Pulmonary artery endothelial cell (primary cell): ENCODE measurements at regions not wholly inside any gene's neighbourhood (a gene's known extent, or its start where the extent isn't known, plus 50 kb on each side); places are given as distances from the start of the nearest gene placed in this dataset.

ENCODE experiments used
- DNase-seq: peaks from one replicate; pipeline ENCODE4 v3.0.0-alpha.2; 2011; ENCODE audit warnings: low read depth, low spot score

DNA sequence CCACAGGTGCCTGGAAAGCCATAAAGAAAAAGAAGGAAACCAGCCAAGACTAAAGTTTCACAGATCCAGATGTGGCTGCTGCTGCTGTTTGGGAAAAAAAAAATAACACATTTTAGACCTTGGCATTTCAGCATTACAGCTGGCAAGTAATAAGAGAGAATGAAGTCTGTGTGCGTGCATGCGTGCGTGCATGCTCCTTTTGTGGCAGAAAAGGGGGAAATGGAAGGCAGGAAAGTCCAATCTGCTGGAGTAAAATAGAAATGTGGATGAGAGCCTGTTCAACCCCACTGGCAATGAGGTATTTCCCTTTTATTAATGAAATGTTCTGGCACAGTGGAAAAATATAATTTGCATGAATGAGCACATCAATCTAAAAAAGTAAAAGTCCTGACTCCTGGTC is 137.0 kb upstream of the SEMA3A start:
- no peak for DNase-seq

DNA sequence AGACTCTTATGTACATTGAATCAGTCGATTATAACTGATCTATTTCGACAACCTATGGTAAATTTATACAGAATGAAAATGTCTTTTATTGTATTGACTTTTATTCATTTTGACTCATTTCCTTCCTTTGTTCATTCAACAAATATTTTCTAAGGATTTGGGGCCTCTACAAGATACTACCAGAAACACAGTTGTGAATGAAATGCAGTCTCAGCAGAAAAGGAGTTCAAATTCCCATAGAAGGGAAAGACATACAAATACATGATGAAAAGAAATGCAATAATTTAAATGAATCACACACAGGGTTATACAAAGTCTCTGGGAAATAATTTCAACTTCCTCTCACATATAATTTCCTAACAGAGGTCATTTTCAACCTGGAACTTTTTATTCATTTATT is 134.0 kb upstream of the SEMA3A start:
- no peak for DNase-seq

DNA sequence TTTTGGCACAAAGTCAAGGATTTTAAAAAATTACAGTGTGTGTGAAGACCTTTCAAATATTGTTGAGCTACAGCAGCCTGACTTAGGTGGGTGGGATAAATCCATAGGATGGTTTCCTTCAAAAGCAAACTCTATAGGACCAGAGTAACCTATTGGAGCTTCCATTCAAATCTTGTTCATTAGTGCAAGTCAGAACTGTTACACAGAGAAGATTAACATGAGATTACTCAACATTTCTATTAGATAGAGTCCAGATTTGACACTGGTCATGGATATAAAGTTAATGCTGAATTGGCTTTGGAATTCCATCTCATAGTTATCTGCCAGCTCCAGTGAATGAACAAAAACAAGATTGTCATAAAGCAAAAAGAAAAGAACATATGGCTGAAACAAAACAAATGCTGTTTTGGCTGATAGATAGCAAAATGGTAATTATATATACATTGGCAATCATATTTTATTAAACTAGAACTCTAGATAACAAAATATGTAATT is 129.6 kb upstream of the SEMA3A start:
- no peak for DNase-seq

DNA sequence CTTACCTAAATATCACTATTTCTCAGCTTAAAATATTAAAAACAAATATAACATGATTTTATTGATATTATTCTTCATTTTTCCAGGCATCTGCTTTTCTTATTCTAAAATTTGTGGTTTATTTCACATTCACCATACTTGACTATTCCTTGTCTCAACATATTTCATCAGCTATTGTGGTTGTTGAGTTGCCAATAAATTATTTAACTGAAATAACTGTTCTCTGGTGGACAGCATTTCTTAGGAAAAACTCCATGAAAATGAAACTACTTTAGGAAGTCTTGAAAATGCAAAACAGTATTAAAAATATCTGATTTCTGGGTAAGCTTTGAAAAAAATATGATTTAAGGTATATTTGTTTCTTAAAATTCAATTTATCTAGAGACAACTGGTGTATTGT is 122.9 kb upstream of the SEMA3A start:
- no peak for DNase-seq

DNA sequence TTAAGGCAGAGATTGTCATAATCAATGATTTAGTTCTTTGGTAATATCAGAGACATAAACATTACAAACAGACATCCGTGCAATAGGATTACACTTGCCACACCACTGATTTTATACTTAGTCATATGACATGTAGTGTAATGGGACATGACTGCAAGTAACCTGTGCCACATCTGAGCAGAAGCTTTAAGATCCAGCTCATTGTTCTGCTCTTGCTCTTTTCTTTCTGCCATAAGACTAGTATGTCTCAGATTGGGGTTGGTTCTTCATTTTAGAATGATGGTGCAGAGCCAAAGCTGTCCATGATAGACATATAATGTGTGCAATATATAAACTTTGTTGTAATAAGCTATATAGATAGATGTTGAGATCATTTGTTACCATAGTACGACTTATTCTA is 119.7 kb upstream of the SEMA3A start:
- no peak for DNase-seq

DNA sequence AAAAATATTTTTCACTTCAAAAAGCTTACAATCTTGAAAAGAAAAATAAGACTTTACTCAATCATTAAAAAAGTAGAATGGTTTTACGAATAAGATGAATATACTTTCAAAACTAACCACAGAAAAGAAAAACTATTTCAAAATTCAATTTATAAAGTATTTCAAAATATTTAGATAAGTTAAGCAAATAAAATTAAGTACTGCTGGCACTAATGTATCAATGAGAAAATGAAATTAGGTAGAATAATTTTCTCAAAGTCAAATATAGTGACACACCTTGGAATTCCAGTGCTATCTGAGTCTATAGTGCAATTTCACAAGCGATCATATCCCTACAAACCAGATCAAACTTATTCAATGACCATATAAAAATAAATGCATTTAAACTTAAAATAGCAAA is 109.8 kb upstream of the SEMA3A start:
- no peak for DNase-seq

DNA sequence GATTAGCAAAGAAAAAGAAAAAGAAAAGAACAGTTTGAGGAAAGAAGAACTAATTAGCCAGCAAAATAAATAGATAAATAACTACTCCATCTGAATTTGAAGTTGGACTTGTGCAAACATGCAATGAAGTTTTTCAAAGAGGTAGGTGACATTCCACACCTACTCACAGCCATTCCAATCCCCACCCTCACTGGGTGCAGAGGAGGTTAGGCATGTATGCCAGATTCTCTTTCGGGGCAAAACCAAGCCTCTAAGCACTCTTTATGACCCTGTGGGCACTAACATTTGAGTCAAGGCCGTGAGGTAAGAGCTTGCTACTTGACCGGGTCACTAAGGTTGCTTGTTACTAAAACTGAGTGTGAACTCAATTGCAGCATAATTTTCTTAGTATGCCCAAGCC is 108.4 kb upstream of the SEMA3A start:
- no peak for DNase-seq

DNA sequence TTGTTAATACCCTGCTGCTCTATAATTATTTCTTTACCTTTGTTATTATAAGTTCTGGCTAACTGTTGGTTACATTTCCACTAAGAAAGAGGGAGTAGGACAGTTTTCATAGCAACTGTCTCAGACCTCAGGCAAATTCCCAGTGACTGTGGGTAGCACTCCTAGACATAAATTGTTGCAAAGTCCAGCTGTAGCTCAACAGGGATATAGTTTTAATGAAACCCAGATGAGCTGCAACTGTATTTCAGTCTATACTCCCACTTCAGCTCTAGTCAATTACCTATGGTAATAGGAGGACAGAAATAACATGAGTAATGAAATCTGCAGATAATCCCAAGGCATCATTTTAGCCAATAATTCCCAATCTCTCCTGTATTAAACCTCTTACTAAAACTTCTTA is 103.0 kb upstream of the SEMA3A start:
- no peak for DNase-seq

DNA sequence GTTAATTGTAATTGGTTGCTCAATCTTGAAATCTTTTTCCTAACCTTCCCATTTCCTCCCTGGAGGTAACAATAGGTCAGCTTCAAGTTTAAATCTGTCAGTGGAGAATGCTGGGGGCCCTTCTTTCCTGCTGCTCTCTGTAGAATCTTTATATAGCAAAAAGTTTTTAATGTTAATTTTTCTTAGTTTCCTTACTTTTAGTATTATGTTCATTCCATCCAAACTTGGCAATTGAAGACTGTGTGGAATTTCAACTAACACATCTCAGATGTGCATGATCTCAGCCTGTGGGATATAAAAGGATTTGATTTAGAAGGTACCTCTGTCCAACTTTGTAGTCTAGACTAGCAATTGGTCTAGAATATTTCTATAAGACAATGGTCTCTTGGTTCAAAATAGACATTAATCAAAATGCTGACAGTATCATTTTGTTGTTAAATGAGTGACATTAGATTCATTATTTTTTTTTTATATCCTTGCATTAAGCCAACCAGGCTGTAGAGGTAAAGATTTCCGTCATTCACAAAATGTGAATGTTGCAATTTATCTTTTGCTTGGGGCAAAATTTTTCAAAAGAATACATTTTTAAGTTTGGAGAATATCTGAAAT is 100.4 kb upstream of the SEMA3A start:
- DNase-seq = no peak

DNA sequence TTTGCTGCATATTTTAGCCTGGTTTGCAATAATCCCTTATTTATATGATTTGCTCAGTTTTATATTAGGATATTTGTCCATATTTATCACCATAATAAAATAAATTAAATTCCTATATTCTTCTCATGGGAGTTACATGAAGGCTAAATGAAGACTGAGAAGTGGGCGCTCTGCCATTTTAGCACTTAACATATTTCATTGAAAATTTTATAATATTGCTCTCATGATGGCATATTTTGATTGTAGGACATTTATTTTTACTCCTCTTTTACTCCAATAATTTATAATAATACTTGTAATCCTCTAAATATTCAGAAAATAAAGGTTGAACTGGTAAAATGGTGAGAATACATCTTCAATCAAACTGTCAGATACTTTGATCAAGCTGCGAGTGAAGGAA is 99.8 kb upstream of the SEMA3A start:
- no peak for DNase-seq

DNA sequence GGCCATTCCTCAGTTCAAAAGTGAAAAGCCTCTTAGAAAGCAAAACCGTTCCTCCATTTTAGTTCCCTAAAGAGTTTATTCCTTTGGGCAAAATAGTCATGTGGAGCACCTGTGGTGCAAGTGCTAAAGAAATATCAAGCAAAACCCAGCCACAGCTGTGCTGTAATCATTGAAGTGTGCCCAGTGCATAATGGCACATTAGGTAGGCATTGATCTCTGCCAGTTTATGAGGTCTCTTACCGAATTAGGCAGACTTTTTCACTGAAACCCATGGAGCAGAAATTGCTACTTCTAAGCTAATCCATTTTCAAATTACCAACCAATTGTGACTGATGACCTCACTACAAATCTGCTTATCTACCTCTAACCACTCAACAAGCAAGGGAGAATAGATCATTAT is 97.2 kb upstream of the SEMA3A start:
- no peak for DNase-seq

DNA sequence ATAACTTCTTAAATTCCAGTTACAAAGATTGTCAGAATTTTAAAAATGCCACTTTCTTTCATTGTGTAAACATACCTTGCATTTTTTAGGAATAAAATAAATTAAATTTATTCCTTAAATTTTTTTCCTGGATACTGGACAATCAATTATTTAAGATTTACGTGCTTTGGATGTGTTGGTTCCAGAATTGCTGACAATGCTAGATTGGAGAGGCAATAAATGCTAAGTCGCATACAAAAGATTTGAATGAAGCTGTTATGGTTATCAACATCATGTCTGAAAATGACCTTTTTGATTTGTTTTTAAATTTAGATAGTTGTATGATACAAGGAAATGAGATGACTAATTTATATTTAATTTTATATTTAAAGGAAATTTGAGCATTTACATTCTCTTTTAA is 89.2 kb upstream of the SEMA3A start:
- no peak for DNase-seq

DNA sequence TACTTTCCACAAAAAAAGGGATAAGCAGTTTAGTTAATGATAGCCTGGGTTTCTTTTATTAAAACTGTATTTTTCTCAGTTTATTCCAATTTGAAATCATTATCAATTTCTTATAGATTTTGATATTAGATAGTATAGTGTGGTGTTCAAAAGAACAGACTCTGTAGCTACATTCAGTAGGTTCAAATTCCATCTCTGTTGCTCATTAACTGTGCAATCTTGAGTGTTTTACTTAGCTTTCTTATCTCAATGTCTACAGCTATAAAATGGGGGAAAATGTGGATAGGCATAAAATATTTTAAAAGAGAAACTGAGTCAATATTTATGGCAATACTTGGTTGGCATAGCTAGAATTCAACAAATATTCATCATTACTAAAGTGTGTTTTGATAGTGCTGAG is 86.9 kb upstream of the SEMA3A start:
- no peak for DNase-seq

DNA sequence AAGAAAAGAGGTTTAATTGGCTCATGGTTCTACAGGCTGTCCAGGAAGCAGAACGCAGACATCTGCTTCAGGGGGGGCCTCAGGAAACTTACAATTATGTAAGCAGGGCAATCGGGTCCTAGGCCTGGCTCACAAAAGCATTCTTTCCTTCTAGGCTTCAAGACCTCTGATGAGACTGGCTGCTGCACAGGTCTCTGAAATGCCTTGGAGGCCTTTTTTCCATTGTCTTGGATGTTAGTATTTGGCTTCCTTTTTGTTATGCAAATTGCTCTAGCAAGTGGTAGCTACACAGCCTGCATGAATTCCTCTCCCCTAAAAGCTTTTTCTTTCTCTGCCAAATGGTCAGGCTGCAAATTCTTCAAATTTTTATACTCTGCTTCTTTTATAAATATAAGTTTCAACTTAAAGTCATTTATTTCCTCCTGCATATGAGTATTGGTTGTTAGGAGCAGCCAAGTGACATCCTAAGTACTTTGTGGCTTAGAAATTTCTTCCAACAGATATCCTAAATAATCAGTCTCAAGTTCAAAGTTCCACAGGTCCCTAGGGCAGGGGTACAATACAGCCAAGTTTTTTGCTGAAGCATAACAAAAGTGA is 83.1 kb upstream of the SEMA3A start:
- DNase-seq = no peak

DNA sequence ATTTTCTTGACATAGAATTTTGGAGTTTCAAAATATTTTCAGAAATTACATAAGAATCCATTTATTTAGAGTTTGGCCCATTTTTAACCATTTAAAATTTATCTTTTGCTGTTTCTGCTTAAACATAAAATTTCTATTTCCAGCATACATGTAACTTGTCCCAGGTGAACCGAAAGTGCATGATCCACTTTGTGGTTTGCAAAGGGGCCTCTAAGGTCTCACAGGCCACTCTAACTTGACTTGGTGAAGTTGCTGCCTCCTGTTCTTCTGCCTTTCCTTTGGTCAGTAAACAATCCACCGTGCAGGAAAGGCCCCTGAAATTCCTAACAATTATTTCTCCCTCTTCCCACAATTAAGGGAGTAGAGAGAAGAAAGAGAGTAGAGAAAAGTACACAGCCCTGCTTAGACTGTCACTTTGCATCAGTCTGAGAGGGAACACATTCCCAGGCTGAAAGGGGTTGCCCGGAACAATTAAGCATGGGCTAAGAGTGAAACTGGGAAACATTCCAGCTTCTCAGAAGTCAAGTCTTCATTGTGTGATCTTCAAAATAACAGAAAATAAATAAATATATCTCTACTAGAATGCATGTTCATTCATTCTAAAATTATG is 79.5 kb upstream of the SEMA3A start:
- DNase-seq = no peak

DNA sequence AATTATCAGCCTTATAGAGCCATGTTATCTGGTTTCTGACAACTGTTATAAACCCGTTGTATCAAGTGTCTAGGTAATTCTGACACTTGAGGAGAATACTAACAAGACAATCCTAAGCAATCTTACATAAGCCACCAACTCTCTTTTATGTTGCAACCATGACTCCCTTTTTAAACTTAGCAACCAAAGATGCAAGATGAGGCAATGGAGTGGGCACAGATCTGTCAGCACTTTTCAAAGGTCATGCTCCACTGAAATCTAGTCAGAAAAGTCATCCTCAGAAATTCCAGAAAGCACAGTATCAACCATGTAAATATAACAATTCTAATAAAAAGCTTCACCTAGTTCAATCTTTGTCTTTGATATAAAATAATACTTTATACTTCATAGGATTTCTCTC is 77.0 kb upstream of the SEMA3A start:
- DNase-seq = no peak

DNA sequence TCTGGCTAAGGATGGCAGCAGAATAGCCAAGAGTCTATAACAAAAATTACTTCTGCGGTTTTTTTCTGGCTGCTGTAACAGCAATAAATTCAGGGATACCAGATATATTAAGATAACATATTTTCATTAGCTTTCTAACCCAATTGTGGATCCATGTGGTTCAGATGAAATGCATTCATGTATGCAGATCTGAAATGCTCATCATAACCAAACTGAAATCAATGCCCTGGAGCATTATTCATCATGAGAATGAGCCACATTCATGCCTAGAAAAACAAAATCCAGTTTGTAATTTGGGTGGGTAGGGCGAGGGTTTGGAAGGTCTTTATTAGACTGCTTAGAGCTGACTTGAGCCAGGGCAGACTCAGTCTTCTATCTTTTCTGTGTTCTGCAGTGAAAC is 69.8 kb upstream of the SEMA3A start:
- DNase-seq = no peak

DNA sequence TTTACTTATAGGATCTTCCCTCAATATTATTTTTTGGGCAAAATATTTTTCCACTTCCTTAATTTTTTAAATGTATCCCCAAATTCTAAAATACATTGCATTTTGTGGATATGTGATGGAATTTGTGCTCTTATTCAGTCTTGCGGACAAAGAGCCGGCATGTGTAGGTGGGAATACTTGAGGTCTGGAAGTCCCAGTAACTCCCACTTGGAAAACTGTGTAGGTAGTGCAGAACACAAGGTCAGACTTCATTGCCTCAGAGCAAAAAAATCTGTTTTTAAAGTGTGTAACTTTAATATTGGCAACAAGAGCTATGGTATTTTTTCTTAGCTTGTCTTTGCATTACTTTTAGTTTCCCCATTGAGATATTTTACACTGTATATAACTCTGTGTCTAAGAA is 68.5 kb upstream of the SEMA3A start:
- DNase-seq = no peak

DNA sequence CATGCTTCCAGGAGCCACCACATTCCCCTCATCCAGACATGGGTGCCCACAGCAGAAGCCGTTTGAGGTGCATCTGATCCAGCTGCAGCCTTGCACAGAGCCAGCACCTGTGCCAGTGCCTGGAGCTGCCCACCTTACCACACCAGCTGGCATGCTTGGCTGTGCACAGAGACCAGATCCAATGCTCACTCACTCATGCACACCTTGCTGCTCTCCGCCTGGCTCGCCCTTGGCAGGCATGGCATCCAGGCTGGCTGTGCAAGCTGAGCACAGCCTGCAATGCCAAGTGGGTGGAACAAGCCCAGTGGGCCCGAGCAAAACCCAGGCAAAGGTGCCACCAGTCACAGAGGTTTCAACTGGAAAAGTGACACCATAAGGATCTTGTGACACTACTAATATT is 66.9 kb upstream of the SEMA3A start:
- DNase-seq = no peak

DNA sequence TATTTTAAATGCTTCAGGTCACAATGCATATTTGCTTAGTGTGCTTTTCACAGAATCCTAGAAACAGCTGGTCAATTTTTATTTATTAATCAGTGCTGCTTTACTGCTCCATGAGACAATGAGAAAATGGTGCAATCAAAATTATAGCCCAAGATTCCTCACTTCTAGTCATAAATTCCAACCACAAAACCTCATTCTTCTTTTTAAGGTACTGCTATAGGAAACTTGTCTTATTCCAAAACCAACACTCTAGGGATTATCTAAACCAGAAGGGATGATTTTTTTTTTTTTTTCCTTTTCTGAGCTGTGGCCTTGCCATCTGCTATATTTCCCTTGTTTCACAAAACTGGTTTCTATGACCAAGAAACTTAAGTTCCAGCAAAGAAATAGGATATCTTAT is 64.0 kb upstream of the SEMA3A start:
- DNase-seq = no peak

DNA sequence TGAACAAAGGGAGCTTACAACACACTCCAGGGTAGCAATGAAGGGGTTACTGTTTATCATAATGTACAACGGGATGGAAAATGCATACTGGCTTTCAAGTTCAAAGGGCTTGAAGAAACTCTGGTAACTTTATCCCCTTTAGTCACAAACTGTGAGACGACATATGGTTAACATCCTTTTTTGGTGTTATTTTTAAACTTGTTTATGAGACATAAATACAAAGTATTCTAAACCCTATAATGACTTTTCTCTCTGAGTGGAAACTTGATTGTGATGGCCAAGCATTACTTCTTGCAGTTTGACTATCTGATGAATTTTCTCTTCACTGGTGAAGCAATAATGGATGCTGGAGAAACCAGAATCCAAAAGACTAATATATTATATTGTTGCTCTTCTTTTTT is 62.0 kb upstream of the SEMA3A start:
- no peak for DNase-seq

DNA sequence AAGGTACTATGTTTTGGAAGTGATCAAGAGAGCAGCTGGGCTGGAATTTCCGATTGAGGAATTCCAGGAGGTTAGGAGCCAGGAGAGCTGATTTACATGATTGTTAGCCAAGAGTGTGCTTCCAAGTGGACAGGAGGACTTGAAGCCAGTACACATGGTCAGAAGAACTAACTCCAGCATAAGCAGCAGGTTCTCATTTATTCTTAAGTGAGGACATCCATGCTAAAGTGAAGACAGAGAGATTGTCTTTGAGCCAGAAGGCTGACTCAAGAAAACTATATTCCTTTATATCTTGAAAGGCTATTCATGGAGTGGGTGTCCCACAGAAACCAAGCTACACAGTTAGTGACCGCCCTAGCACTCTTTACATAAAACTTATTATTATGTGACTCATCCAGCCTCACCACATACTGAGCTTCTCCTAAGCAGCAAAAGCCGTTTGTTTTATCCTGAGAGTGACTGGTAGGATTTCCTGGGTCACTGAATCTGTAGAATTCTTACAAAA is 56.7 kb upstream of the SEMA3A start:
- DNase-seq = no peak

DNA sequence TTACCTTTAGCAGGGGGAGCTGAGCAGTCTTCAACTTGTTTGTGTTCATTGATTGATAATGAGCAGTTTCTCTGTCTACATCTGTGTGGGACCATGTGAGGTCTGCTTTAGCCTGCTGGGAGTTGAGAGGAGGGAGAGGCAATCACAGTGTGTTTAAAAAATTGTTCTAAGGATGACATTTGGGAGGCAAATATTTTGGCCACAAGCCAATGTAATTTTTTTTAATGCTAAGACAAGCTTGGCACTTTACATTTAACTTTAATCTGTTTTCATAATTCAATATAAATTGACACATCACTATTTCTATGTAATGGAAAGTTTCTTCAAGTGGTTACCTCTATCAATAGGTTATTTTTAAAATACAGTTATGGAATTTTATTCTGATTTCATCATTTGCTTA is 55.9 kb upstream of the SEMA3A start:
- no peak for DNase-seq
